H1 (cell line): ENCODE measurements at regions not wholly inside any gene's neighbourhood (a gene's known extent, or its start where the extent isn't known, plus 50 kb on each side); places are given as distances from the start of the nearest gene placed in this dataset.
A peak's percentile ranks its signal among the peaks of the same experiment; 100 is the strongest.

Experiments used
- CTCF ChIA-PET: fragments of 300-600 bp; sonication (Branson Sonifier 250); formaldehyde crosslinking; loops from one replicate; lab custom pipeline; 2021; ENCODE audit not compliant: partially characterized antibody; lab: Charles Lee
- POLR2A ChIA-PET: fragments of 300-600 bp; sonication (Branson Sonifier 250); formaldehyde crosslinking; loops from one replicate; lab custom pipeline; 2021; ENCODE audit warnings: inconsistent platforms; ENCODE audit not compliant: partially characterized antibody; lab: Charles Lee
- DNase-seq, 2 experiments: peaks; one replicate each; pipeline versions ENCODE4 v3.0.0 to v3.0.0-alpha.2; 2010 to 2022; ENCODE audit warnings: low spot score in 2 of 2, low read depth in 1 of 2, mixed read lengths in 1 of 2
- FAIRE-seq: peaks from 2 replicates; lab custom pipeline; 2011; peaks lifted over from hg19 to GRCh38; lab: Jason Lieb, UNC
- H2AFZ ChIP-seq: 2 replicates; pipeline ENCODE4 v1.8.1; 2012; ENCODE audit warnings: low read length, inconsistent platforms
- H2AK5ac ChIP-seq: 2 replicates; pipeline ENCODE4 v1.6.1; 2013; ENCODE audit warnings: low read depth, low read length
- H2BK120ac ChIP-seq: replicated peaks from 2 replicates; pipeline ENCODE3; 2013; ENCODE audit warnings: low read depth, low read length, inconsistent platforms
- H2BK12ac ChIP-seq: 2 replicates; pipeline ENCODE4 v1.6.1; 2013; ENCODE audit warnings: low read depth, low read length
- H2BK15ac ChIP-seq: 2 replicates; pipeline ENCODE4 v1.6.1; 2013; ENCODE audit warnings: low read length
- H2BK20ac ChIP-seq: 2 replicates; pipeline ENCODE4 v1.6.1; 2013; ENCODE audit warnings: low read length
- H2BK5ac ChIP-seq: 2 replicates; pipeline ENCODE4 v1.6.1; 2013; ENCODE audit warnings: low read depth, low read length
- H3K14ac ChIP-seq: 2 replicates; pipeline ENCODE4 v1.6.1; 2013; ENCODE audit warnings: inconsistent platforms; ENCODE audit not compliant: insufficient read length
- H3K18ac ChIP-seq: 2 replicates; pipeline ENCODE4 v1.6.1; 2013; ENCODE audit warnings: low read length; ENCODE audit errors: extremely low read depth
- H3K23ac ChIP-seq: 2 replicates; pipeline ENCODE4 v1.6.1; 2013; ENCODE audit warnings: inconsistent platforms; ENCODE audit not compliant: insufficient read length
- H3K23me2 ChIP-seq: 2 replicates; pipeline ENCODE4 v1.6.1; 2013; ENCODE audit warnings: low read depth, low read length
- H3K27ac ChIP-seq: 2 replicates; pipeline ENCODE4 v1.6.1; 2011; ENCODE audit warnings: low read depth, low read length, inconsistent platforms
- H3K27me3 ChIP-seq, 4 experiments: replicated peaks in 1 of 4; 1 replicate in 1 of 4; 2 replicates in 3 of 4; pipeline versions ENCODE4 v1.6.1 to v1.8.1; 2011 to 2013; ENCODE audit warnings: low read length in 3 of 4, mild to moderate bottlenecking in 3 of 4, inconsistent platforms in 2 of 4, mixed read lengths in 2 of 4, moderate library complexity in 1 of 4; ENCODE audit not compliant: control insufficient read depth in 3 of 4, insufficient read depth in 3 of 4; ENCODE audit errors: extremely low read depth in 1 of 4
- H3K36me3 ChIP-seq, 4 experiments: 2 replicates each; pipeline versions ENCODE4 v1.6.1 to v1.8.1; 2011 to 2013; ENCODE audit warnings: mild to moderate bottlenecking in 4 of 4, low read length in 3 of 4, moderate library complexity in 2 of 4, control low read depth in 1 of 4, inconsistent platforms in 1 of 4; ENCODE audit not compliant: insufficient read depth in 4 of 4, control insufficient read depth in 2 of 4
- H3K4ac ChIP-seq: replicated peaks from 2 replicates; pipeline ENCODE3; 2013; ENCODE audit warnings: low read length, low read depth, mixed read lengths, inconsistent platforms; ENCODE audit not compliant: insufficient read length
- H3K4me1 ChIP-seq, 4 experiments: replicated peaks in 1 of 4; 1 replicate in 1 of 4; 2 replicates in 3 of 4; pipeline versions ENCODE4 v1.6.1 to v1.8.1; 2011 to 2013; ENCODE audit warnings: low read length in 3 of 4, inconsistent platforms in 2 of 4, mixed read lengths in 1 of 4; ENCODE audit not compliant: insufficient read depth in 4 of 4, control insufficient read depth in 3 of 4
- H3K4me2 ChIP-seq, 2 experiments: 2 replicates each; pipeline versions ENCODE4 v1.6.1 to v1.8.1; 2011 to 2013; ENCODE audit warnings: low read depth in 2 of 2, low read length in 2 of 2, control low read depth in 1 of 2, inconsistent platforms in 1 of 2, mild to moderate bottlenecking in 1 of 2; ENCODE audit not compliant: insufficient read depth in 1 of 2
- H3K4me3 ChIP-seq, 4 experiments: fragments of 200-600, 300-600 bp in 1 of 4; sonication (generic), shearing (Covaris generic), sonication (Bioruptor Twin) in 1 of 4; 2 replicates each; pipeline versions ENCODE4 v1.5.1 to v1.8.1; 2011 to 2016; ENCODE audit warnings: low read length in 4 of 4, low read depth in 3 of 4, control low read depth in 2 of 4, inconsistent platforms in 2 of 4, mild to moderate bottlenecking in 2 of 4, mixed read lengths in 1 of 4, moderate library complexity in 1 of 4; ENCODE audit not compliant: insufficient read depth in 2 of 4; ENCODE audit errors: extremely low read depth in 1 of 4
- H3K56ac ChIP-seq: replicated peaks from 2 replicates; pipeline ENCODE3; 2013; ENCODE audit warnings: low read depth, mild to moderate bottlenecking, mixed read lengths, low read length, inconsistent platforms; ENCODE audit not compliant: insufficient read length
- H3K79me1 ChIP-seq: 2 replicates; pipeline ENCODE4 v1.6.1; 2013; ENCODE audit warnings: low read depth, low read length, control low read depth
- H3K79me2 ChIP-seq, 2 experiments: 2 replicates each; pipeline versions ENCODE4 v1.6.1 to v1.8.1; 2012 to 2013; ENCODE audit warnings: low read length in 2 of 2, mild to moderate bottlenecking in 2 of 2, inconsistent platforms in 1 of 2; ENCODE audit not compliant: insufficient read depth in 2 of 2, control insufficient read depth in 1 of 2
- H3K9ac ChIP-seq, 4 experiments: replicated peaks in 1 of 4; 1 replicate in 1 of 4; 2 replicates in 3 of 4; pipeline versions ENCODE4 v1.6.1 to v1.8.1; 2011 to 2013; ENCODE audit warnings: low read depth in 3 of 4, low read length in 3 of 4, control low read depth in 2 of 4, mild to moderate bottlenecking in 2 of 4, moderate library complexity in 2 of 4, inconsistent platforms in 1 of 4; ENCODE audit errors: extremely low read depth in 1 of 4
- H3K9me3 ChIP-seq, 2 experiments: 2 replicates each; pipeline versions ENCODE4 v1.6.1 to v1.8.1; 2012 to 2013; ENCODE audit warnings: mild to moderate bottlenecking in 2 of 2, moderate library complexity in 2 of 2, control low read depth in 1 of 2, inconsistent platforms in 1 of 2, low read depth in 1 of 2, low read length in 1 of 2, mixed read lengths in 1 of 2; ENCODE audit not compliant: insufficient read depth in 2 of 2
- H4K20me1 ChIP-seq, 2 experiments: replicated peaks in 1 of 2; 2 replicates each; pipeline versions ENCODE3 to v1.8.1; 2011 to 2013; ENCODE audit warnings: inconsistent platforms in 2 of 2, low read length in 2 of 2, mild to moderate bottlenecking in 1 of 2; ENCODE audit not compliant: insufficient read depth in 2 of 2, control insufficient read depth in 1 of 2
- H4K5ac ChIP-seq: 2 replicates; pipeline ENCODE4 v1.6.1; 2013; ENCODE audit warnings: low read length, low read depth, mixed read lengths, inconsistent platforms; ENCODE audit not compliant: insufficient read length
- H4K8ac ChIP-seq: 2 replicates; pipeline ENCODE4 v1.8.0; 2013; ENCODE audit warnings: mild to moderate bottlenecking, moderate library complexity, low read length, inconsistent platforms; ENCODE audit not compliant: insufficient read depth; ENCODE audit errors: extremely low read depth
- H4K91ac ChIP-seq: replicated peaks from 2 replicates; pipeline ENCODE3; 2013; ENCODE audit warnings: low read length, mixed read lengths, inconsistent platforms; ENCODE audit not compliant: insufficient read length
- CEBPB ChIP-seq: IDR thresholded peaks from 2 replicates; pipeline ENCODE4 v1.6.1; 2012; ENCODE audit warnings: low read depth, low read length
- EGR1 ChIP-seq: IDR thresholded peaks from 2 replicates; pipeline ENCODE4 v1.6.1; 2011; ENCODE audit warnings: low read depth, low read length, borderline replicate concordance
- JUN ChIP-seq: IDR thresholded peaks from 2 replicates; pipeline ENCODE4 v1.6.1; 2011; ENCODE audit warnings: low read depth, mild to moderate bottlenecking, improper control_type of control experiment, low read length
- JUND ChIP-seq: IDR thresholded peaks from 2 replicates; pipeline ENCODE4 v1.6.1; 2011; ENCODE audit warnings: mild to moderate bottlenecking, improper control_type of control experiment, low read length
- POLR2A ChIP-seq, 2 experiments: IDR thresholded peaks; 1 replicate in 1 of 2; 2 replicates in 1 of 2; pipeline ENCODE4 v1.6.1; 2011; ENCODE audit warnings: low read depth in 2 of 2, low read length in 2 of 2, mild to moderate bottlenecking in 2 of 2; ENCODE audit errors: control extremely low read depth in 1 of 2
- SP4 ChIP-seq: IDR thresholded peaks from 2 replicates; pipeline ENCODE4 v1.6.1; 2012; ENCODE audit warnings: low read length, inconsistent platforms
- TBP ChIP-seq: IDR thresholded peaks from 2 replicates; pipeline ENCODE4 v1.6.1; 2011; ENCODE audit warnings: low read depth, low read length, improper control_type of control experiment
- ZNF274 ChIP-seq: IDR thresholded peaks from 2 replicates; pipeline ENCODE4 v1.7.0; 2012; ENCODE audit warnings: low read length, borderline replicate concordance; ENCODE audit errors: extremely low read depth
- WGBS, 2 experiments: shearing (Covaris generic) in 1 of 2; methylation state at CpG; one replicate each; pipeline versions ENCODE4 v1.1.6 to v1.1.7; 2013 to 2015; ENCODE audit warnings: low lambda C conversion rate in 2 of 2, mixed read lengths in 2 of 2, inconsistent platforms in 1 of 2, low coverage in 1 of 2, missing lambda C conversion rate in 1 of 2; ENCODE audit not compliant: insufficient replicate concordance in 2 of 2, insufficient coverage in 1 of 2, insufficient read length in 1 of 2; ENCODE audit errors: extremely low coverage in 1 of 2, missing lambda C conversion rate in 1 of 2; 5-methylcytosine and 5-hydroxymethylcytosine counted together
- TF ChIP-seq, protein P1 (sequence below), 3 experiments: IDR thresholded peaks; 1 replicate in 2 of 3; 2 replicates in 1 of 3; pipeline versions ENCODE4 v1.5.1 to v1.6.1; 2011; ENCODE audit warnings: low read length in 3 of 3, mild to moderate bottlenecking in 3 of 3, inconsistent platforms in 2 of 3, low read depth in 1 of 3, moderate library complexity in 1 of 3; ENCODE audit not compliant: insufficient read depth in 1 of 3; ENCODE audit errors: control extremely low read depth in 1 of 3
- TF ChIP-seq, protein P2 (sequence below): IDR thresholded peaks from 2 replicates; pipeline ENCODE4 v1.6.1; 2011; ENCODE audit warnings: low read length, improper control_type of control experiment

DNA sequence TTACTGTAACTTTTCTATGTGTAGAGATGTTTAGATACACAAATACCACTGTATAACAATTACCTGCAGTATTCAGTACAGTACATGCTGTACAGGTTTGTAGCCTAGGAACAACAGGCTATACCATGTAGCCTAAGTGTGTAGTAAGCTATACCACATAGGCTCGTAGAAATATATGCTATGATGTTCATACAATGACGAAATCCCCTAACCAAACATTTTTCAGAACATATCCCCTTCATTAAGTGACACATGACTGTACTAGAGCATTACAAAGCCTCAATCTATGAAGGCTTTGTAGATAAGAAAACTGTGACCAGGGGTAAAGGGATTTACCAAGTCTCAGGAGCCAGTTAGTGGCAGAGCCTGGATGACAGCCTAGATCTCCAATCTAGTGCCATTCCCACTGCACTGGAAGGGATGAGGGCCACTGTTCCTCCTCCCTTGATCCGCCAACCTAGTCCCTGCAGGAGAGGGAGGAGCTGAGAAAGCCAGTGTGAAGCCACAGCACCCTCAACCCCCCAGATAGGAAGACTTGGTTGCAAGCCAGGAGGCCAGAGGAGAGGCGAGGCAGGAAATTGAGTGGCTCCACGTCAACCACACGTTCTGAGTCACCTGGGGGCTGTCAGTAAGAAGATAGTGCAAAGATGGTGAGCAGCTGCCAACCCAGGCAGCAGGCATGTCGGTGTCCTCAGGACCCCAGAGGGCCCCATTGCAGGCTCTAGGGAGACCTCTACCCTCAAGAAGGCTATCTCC, 227.7 kb downstream of the BCOR start:
- Histone ChIP-seq H4K5ac (no peak overlapping the region), H3K9me3 (no peaks in the 10 kb centered on the region), H2BK120ac (no peak overlapping the region), H3K18ac (no peak overlapping the region), H3K14ac (no peak overlapping the region), H3K27ac (no peak overlapping the region), H3K56ac (no peak overlapping the region), H3K36me3 (no peaks in the 10 kb centered on the region), H3K27me3 (no peaks in the 10 kb centered on the region), H4K8ac (no peak overlapping the region), H2AK5ac (no peak overlapping the region), H2BK20ac (no peak overlapping the region), H4K91ac (peak overlapping the region; percentile 42), H2BK5ac (no peak overlapping the region), H3K23me2 (no peaks in the 10 kb centered on the region), H3K79me1 (no peaks in the 10 kb centered on the region), H2AFZ (no peak overlapping the region), H3K4me1 (no peaks in the 10 kb centered on the region), H3K79me2 (no peaks in the 10 kb centered on the region), H3K23ac (no peak overlapping the region), H3K4me2 (no peak overlapping the region), H2BK12ac (no peak overlapping the region), H3K4ac (no peak overlapping the region), H2BK15ac (no peak overlapping the region), H3K4me3 (no peak overlapping the region), H3K9ac (no peak overlapping the region), H4K20me1 (no peaks in the 10 kb centered on the region)
- ChIA-PET CTCF (no interaction called here), POLR2A (interaction anchor here (0.6 kb wide), 1 partner anchor 118 kb away, joined by 3 read pairs; no protein-coding TSS in a partner anchor)
- TF ChIP-seq JUN = no peak
- no peak for TF ChIP-seq CEBPB
- TF ChIP-seq, protein P1, sequence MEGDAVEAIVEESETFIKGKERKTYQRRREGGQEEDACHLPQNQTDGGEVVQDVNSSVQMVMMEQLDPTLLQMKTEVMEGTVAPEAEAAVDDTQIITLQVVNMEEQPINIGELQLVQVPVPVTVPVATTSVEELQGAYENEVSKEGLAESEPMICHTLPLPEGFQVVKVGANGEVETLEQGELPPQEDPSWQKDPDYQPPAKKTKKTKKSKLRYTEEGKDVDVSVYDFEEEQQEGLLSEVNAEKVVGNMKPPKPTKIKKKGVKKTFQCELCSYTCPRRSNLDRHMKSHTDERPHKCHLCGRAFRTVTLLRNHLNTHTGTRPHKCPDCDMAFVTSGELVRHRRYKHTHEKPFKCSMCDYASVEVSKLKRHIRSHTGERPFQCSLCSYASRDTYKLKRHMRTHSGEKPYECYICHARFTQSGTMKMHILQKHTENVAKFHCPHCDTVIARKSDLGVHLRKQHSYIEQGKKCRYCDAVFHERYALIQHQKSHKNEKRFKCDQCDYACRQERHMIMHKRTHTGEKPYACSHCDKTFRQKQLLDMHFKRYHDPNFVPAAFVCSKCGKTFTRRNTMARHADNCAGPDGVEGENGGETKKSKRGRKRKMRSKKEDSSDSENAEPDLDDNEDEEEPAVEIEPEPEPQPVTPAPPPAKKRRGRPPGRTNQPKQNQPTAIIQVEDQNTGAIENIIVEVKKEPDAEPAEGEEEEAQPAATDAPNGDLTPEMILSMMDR (IDR thresholded peaks at IDR 0.05; ENCODE audit: control extremely low read depth in 1 of 3, insufficient read depth in 1 of 3, low read depth in 1 of 3, low read length in 3 of 3) = no peak
- TF ChIP-seq JUND = no peak
- no peak for TF ChIP-seq TBP
- no peak for TF ChIP-seq SP4
- TF ChIP-seq ZNF274 = no peak
- TF ChIP-seq, protein P2, sequence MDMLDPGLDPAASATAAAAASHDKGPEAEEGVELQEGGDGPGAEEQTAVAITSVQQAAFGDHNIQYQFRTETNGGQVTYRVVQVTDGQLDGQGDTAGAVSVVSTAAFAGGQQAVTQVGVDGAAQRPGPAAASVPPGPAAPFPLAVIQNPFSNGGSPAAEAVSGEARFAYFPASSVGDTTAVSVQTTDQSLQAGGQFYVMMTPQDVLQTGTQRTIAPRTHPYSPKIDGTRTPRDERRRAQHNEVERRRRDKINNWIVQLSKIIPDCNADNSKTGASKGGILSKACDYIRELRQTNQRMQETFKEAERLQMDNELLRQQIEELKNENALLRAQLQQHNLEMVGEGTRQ = no peak
- no peak for TF ChIP-seq POLR2A (IDR thresholded peaks at IDR 0.05; ENCODE audit: control extremely low read depth in 1 of 2, low read depth in 2 of 2, low read length in 2 of 2)
- TF ChIP-seq EGR1 = no peak
- no peak for DNase-seq
- 86% methylated on average over 5 of the region's 7 CpGs; no CpG with 5 or more reads in 1 of the 2 experiments for WGBS, 2 experiments
- no peak for FAIRE-seq
